Brain microvascular endothelial cell (primary cell): ENCODE measurements at regions not wholly inside any gene's neighbourhood (a gene's known extent, or its start where the extent isn't known, plus 50 kb on each side); places are given as distances from the start of the nearest gene placed in this dataset.
A peak's percentile ranks its signal among the peaks of the same experiment; 100 is the strongest.
"Not testable (repeated sequence)": the region's sequence is repeated elsewhere in the genome, so short reads cannot be mapped to it uniquely, and the experiment has no call there.

Experiments
- DNase-seq: peaks from one replicate; pipeline ENCODE4 v3.0.0-alpha.2; 2020
- H3K27ac ChIP-seq: fragments of 250-450 bp; sonication (Bioruptor Pico); 2 replicates; pipeline ENCODE4 v1.5.1; 2020; ENCODE audit warnings: mild to moderate bottlenecking, moderate library complexity
- H3K27me3 ChIP-seq: fragments of 250-450 bp; sonication (Bioruptor Pico); replicated peaks from 2 replicates; pipeline ENCODE4 v1.5.1; 2020; ENCODE audit warnings: mild to moderate bottlenecking
- H3K36me3 ChIP-seq: fragments of 250-450 bp; sonication (Bioruptor Pico); replicated peaks from 2 replicates; pipeline ENCODE4 v1.5.1; 2020; ENCODE audit warnings: mild to moderate bottlenecking
- H3K4me3 ChIP-seq: 2 replicates; pipeline ENCODE4 v1.5.1; 2011; ENCODE audit warnings: low read depth, mild to moderate bottlenecking, control low read depth, low read length, moderate library complexity
- CTCF ChIP-seq: IDR thresholded peaks from 2 replicates; pipeline ENCODE4 v1.5.1; 2011; ENCODE audit warnings: low read depth, mild to moderate bottlenecking, moderate library complexity, low read length, control low read depth, inconsistent platforms; ENCODE audit errors: missing control alignments
- in situ Hi-C: cut with HindIII; loops from 2 replicates; pipeline ENCODE4 v1.10.0; 2017; ENCODE audit warnings: low sequenced_read_pairs, low pct_ligation_motif_present

GRCh38 chr3:36647423-36647853, 116.9 kb downstream of the DCLK3 start:
- no peaks in the 10 kb centered on the region for H3K36me3 ChIP-seq
- peak; percentile 15 for DNase-seq
- no peak overlapping the region for H3K4me3 ChIP-seq
- in situ Hi-C loops = no loop called here
- H3K27me3 ChIP-seq = no peaks in the 10 kb centered on the region
- peak overlapping the region; percentile 92 for H3K27ac ChIP-seq
- no peak for TF ChIP-seq CTCF

GRCh38 chr3:36643192-36643591, 121.2 kb downstream of the DCLK3 start:
- Histone ChIP-seq H3K27ac (no peak overlapping the region), H3K4me3 (no peak overlapping the region), H3K36me3 (no peaks in the 10 kb centered on the region), H3K27me3 (no peaks in the 10 kb centered on the region)
- no peak for TF ChIP-seq CTCF
- DNase-seq = no peak
- in situ Hi-C loops = no loop called here

GRCh38 chr3:36635731-36636130, 128.6 kb downstream of the DCLK3 start:
- Histone ChIP-seq H3K36me3 (no peaks in the 10 kb centered on the region), H3K27ac (no peak overlapping the region), H3K27me3 (no peaks in the 10 kb centered on the region), H3K4me3 (no peak overlapping the region)
- in situ Hi-C loops = no loop called here
- no peak for DNase-seq
- no peak for TF ChIP-seq CTCF

- in situ Hi-C loops, DNase-seq: not testable (repeated sequence)
Observed at GRCh38 chr3:36633897-36634296, 130.5 kb downstream of the DCLK3 start.

GRCh38 chr3:36633060-36633459, 131.3 kb downstream of the DCLK3 start:
- no peak for TF ChIP-seq CTCF
- DNase-seq = no peak
- no peak overlapping the region for H3K27ac ChIP-seq
- no peaks in the 10 kb centered on the region for H3K27me3 ChIP-seq
- H3K4me3 ChIP-seq = no peak overlapping the region
- H3K36me3 ChIP-seq = no peaks in the 10 kb centered on the region
- in situ Hi-C loops = no loop called here

More at GRCh38 chr3:36633897-36634296, 130.5 kb downstream of the DCLK3 start:
- not testable (repeated sequence) for H3K27ac ChIP-seq, H3K4me3 ChIP-seq, H3K27me3 ChIP-seq, H3K36me3 ChIP-seq

GRCh38 chr3:36631549-36631948, 132.8 kb downstream of the DCLK3 start:
- Histone ChIP-seq H3K27me3 (no peaks in the 10 kb centered on the region), H3K4me3 (no peak overlapping the region), H3K27ac (no peak overlapping the region), H3K36me3 (no peaks in the 10 kb centered on the region)
- TF ChIP-seq CTCF = no peak
- DNase-seq = no peak
- in situ Hi-C loops = no loop called here
